ENCODE measurements at regions not wholly inside any gene's neighbourhood (a gene's known extent, or its start where the extent isn't known, plus 50 kb on each side); places are given as distances from the start of the nearest gene placed in this dataset.
"Not testable (repeated sequence)": the region's sequence is repeated elsewhere in the genome, so short reads cannot be mapped to it uniquely, and the experiment has no call there.

DNA sequence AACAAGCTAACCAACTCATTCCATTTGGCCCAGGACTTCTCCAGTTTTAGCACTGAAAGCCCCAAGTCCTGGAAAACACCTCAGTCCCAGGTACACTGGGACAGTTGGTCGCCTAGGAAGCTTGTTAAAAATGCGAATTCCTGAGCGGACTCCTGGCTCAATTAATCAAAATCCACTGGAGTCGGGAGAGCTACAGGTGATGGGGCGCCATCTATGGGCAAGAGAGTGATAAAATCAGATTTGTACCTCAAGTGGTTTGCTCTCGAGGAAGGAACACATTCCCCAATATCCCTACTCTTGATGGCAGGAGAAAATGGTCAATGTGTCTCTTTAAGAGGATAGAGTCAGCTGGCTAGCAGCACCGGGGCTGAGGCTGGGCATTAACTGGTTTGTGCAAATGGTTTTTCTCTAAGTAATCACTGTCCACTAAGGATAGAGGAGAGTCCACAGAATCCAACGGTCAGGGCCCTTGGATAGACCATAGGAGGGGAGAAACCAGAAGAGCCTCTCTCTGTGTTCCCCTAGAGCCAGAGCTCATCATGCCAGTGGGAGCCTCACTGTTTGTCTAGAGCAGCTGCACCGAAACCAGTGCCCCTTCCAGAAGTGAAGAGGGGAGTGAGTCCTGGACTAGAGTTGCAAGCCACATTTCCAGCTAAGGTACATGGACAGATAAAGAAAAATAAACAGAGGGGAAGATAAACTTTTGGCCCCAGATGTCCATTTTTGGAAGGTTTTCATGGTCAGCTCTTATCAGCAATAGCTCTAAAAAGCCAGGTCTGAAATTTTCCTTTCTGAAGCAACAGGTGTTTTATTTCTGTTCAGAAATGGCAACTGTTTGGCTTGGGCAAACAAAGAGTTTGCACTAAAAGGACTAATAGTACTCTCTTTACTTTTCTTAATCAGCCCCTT, 148.5 kb downstream of the TENT5C start:
- no peak for DNase-seq (ENCODE audit: low read depth)

GRCh38 chr1:117757668-117758067, 151.8 kb downstream of the TENT5C start:
- DNase-seq (ENCODE audit: low read depth), result no peak

DNA sequence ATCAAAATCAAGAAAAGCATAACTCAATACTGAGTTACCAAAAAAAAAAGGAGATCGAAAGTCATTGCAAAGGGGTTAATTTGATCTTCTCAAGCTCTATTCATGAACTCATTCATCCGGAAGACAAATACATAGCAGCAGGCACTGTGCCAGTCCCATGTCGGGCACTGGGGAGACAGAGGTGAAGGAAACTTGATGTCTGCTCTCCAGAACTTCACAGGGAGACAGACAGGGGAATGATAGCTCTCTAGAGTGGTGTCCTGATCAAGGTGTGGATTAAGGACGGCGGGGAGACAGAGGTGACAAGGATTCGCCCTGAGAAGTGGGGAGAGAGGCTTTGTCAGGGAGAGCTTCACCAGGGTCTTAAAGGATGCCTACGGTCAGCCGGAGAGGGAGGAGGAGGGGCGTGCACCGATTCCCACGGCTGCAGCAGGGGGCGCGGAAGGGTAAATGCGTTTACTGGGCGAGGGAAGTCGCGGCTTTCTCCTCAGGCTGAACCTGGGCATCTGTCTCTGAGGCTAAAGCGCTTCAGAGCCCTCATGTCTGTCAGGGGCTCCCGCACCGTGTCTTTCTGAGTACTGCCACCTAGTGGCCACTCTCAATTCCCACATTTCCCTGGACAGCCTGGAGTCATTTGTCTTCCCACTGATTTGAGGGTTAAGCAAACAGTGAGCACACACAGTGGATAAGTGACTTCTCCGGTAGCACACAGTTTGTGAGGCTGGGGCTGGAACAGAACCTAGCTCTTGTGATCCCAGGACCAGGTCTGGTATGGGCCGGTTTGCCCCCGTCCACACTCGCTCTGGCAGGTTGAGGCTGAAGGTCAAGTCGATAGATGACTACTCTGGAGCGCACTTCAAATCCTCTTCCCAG, 152.8 kb downstream of the TENT5C start:
- DNase-seq (ENCODE audit: low read depth), result no peak

DNA sequence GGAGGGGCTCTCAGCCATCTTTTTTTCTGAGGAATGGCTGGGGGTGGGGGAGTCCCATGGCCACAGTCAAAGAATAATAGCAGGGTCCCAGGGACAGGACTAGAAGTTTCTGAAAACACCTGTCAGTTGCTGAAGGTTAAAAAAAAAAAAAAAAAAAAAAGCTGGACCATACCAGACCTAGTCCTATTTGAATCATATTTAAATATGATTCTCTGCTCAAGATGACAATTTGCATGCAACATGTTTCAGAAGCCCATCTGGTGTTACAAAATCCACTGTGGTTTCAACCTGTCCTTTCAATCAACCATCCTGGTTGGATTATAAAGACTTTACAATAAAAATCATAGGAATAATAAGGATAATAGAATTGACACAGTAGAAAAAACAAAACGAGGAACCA, 153.7 kb downstream of the TENT5C start:
- no peak for DNase-seq (ENCODE audit: low read depth)

- no peak for DNase-seq (ENCODE audit: low read depth)
Measured at GRCh38 chr1:117760069-117760468, 154.2 kb downstream of the TENT5C start.

GRCh38 chr1:117760485-117760884, 154.6 kb downstream of the TENT5C start:
- no peak for DNase-seq (ENCODE audit: low read depth)

- DNase-seq (ENCODE audit: low read depth), result not testable (repeated sequence)
Measured at GRCh38 chr1:117767756-117768155, 161.7 kb downstream of the GDAP2 start.

GRCh38 chr1:117770981-117771531, 158.4 kb downstream of the GDAP2 start:
- DNase-seq (ENCODE audit: low read depth), result no peak

- no peak for DNase-seq (ENCODE audit: low read depth)
Measured at GRCh38 chr1:117779364-117779763, 150.1 kb downstream of the GDAP2 start.

DNA sequence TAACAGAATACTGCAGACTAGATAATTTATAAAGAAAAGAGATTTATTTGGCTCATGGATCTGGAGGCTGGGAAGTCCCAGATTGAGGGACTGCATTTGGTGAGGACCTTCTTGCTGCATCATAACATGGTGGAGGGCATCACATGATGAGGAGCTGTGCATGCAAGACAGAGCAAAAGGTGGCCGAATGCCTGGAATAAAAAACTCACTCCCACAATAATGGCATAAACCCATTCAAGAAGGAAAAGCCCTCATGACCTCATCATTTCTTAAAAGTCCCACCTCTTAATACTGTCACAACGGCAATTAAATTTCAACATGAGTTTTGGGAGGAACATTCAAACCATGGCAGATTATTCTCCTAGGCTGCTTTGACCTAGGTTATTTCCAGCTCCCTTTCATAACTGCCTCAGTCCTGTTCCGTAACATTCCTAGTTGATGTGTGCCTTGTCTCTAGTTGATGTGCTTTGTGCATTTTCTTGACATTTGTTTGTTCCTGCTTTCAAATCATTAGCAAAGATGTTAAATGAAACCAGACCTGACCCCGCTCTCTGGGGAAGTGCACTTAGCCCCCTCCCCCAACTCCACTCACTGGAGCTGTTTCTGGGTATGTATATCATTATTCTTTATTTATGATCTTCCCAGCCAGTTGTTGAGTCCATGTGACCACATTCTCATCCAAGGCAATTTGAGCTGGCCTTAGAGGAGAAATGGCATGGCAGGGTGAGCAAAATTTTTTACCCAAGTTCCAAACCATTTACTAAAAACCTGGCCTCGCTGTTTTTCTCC, 148.5 kb downstream of the GDAP2 start:
- no peak for DNase-seq (ENCODE audit: low read depth)

GRCh38 chr1:117782056-117782455, 147.4 kb downstream of the GDAP2 start:
- no peak for DNase-seq (ENCODE audit: low read depth)

DNA sequence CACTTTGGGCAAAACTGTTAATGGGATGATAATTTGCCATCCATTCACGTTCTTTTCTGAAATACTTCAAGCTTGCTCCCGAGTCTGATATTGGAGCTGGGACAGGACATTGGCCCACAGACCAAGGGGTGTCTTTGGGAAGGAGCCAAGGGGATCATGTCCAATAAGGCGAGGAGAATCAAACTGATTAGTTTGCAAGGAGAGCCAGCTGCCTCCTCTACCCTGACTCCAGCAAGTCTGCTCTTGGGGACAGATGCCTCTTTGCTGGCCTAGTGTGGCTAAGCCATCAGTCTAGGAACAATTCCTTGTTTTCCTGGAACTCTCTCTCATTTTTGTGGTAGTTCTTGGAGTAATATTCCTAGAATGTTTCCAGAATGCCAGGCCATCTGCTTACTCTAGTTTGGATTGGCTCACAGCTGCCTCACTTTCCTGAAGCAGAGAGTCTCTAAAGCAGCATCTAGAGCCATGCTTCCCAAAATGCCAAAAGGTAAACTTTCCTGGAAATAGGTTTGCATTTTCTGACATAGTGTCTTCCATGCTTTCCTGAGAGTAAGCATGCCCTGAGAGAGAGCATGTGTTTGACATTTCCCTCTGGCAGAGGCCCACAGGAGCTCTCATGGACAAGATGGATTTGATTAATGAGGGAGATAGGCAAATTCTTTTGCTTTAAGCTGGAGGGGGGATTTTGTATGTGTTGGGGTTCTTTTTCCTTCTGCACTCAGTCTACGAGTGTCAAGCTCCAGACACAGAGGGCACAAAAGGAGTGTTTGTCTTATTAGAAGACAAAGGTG, 145.6 kb downstream of the GDAP2 start:
- DNase-seq (ENCODE audit: low read depth), result no peak

- no peak for DNase-seq (ENCODE audit: low read depth)
Measured at GRCh38 chr1:117788014-117788413, 141.4 kb downstream of the GDAP2 start.

DNA sequence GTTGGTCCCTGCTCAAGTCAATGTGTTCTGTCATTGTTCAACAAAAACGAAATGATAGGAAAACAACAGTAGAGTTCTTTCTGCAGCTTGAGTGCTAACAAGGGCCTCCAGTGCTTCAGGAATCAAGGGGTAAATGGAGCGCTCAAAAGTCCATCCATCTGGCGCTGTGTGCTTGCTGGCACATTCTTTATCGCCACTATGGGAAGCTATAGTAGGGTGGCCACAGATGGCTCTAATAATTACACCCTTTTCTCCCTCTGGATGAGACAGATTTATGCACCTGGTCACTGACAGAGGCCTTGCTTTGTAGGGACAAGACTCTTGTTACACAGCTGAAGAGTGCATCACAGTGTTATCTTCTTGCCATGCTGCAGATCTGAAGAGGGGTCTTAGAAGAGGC, 136.0 kb downstream of the GDAP2 start:
- no peak for DNase-seq (ENCODE audit: low read depth)

DNA sequence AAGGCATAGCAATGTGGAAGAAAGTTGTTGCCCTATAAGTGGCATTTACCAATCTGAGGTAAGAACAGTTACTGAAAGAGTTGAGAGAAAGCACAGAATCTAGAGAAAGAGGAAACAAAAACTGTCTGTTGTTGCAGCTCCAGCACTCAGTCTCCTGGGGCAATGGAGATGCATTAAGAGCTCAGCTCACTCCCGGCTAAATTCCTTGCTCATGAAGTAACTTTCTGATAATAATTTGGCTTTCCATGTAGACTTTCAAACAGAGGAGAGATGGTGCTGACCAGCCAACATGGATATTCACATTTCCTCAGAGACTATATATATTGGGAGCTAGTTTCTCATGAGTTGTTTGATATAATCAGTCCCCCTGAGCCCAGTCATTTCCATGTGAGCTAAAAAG, 135.3 kb downstream of the GDAP2 start:
- no peak for DNase-seq (ENCODE audit: low read depth)

GRCh38 chr1:117795190-117795589, 134.2 kb downstream of the GDAP2 start:
- no peak for DNase-seq (ENCODE audit: low read depth)

GRCh38 chr1:117795792-117796191, 133.6 kb downstream of the GDAP2 start:
- DNase-seq (ENCODE audit: low read depth), result no peak

- no peak for DNase-seq (ENCODE audit: low read depth)
Measured at GRCh38 chr1:117796226-117796625, 133.2 kb downstream of the GDAP2 start.

DNA sequence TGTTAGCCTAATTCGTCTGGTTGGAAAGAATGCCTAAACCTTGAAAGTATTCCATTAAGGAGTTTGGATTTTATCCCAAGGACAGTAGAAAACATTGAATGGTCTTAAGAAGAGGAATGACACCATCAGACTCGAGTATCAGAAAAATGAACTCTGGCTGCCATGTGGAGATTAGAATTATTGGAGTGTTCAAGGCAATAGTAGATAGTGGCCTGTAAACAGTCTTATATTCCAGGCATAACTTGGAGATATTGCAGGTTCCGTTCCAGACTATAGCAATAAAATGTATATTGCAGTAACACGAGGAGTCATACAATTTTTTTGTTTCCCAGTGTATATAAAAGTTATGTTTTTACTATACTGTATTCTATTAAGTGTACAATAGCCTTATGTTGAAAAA, 130.9 kb downstream of the GDAP2 start:
- no peak for DNase-seq (ENCODE audit: low read depth)

GRCh38 chr1:117802531-117803257, 126.7 kb downstream of the GDAP2 start:
- no peak for DNase-seq (ENCODE audit: low read depth)
